ENCODE measurements at regions not wholly inside any gene's neighbourhood (a gene's known extent, or its start where the extent isn't known, plus 50 kb on each side); places are given as distances from the start of the nearest gene placed in this dataset.
A peak's percentile ranks its signal among the peaks of the same experiment; 100 is the strongest.

GRCh38 chr16:51392521-51393187 lies 241.6 kb upstream of the SALL1 start:
- ATAC-seq (ENCODE audit: insufficient read depth, low FRiP score) (no peak), DNase-seq (peak in 1 of 3 donors; percentile 4)
- no peaks in the 10 kb centered on the region for H3K36me3 ChIP-seq (ENCODE audit: control insufficient read depth in 4 of 4, insufficient read depth in 4 of 4, low read length in 4 of 4)
- no peak overlapping the region for H3K27ac ChIP-seq (ENCODE audit: low read depth in 1 of 2, low read length in 1 of 2)
- peaks cover 0 to 10% (median 2%) of the 10 kb centered on the region in 4 donors for H3K9me3 ChIP-seq (ENCODE audit: control insufficient read depth in 4 of 4, insufficient read depth in 3 of 4, low read length in 3 of 4)
- no peak overlapping the region for H3K4me3 ChIP-seq
- peaks cover 3 to 4% (median 3%) of the 10 kb centered on the region in 3 donors for H3K27me3 ChIP-seq (ENCODE audit: control insufficient read depth in 3 of 3, insufficient read depth in 3 of 3, low read length in 2 of 3)
- WGBS, 2 donors = 51 to 55% methylated on average over 16 of the region's 16 CpGs
- no peak for TF ChIP-seq CTCF (IDR thresholded peaks at IDR 0.05; ENCODE audit: control extremely low read depth, extremely low read depth)
- no peak overlapping the region for H3K9ac ChIP-seq (ENCODE audit: insufficient read depth in 1 of 2, low read length in 2 of 2)
- no peaks in the 10 kb centered on the region for H3K4me1 ChIP-seq (ENCODE audit: control insufficient read depth in 5 of 5, insufficient read depth in 5 of 5, low read length in 5 of 5)

- no peak for TF ChIP-seq CTCF (IDR thresholded peaks at IDR 0.05; ENCODE audit: control extremely low read depth, extremely low read depth)
- no peak for DNase-seq
- Histone ChIP-seq H3K4me3 (no peak overlapping the region), H3K9me3 (ENCODE audit: control insufficient read depth in 4 of 4, insufficient read depth in 3 of 4, low read length in 3 of 4) (peaks cover 0 to 10% (median 2%) of the 10 kb centered on the region in 4 donors), H3K27ac (ENCODE audit: low read depth in 1 of 2, low read length in 1 of 2) (no peak overlapping the region), H3K4me1 (ENCODE audit: control insufficient read depth in 5 of 5, insufficient read depth in 5 of 5, low read length in 5 of 5) (no peaks in the 10 kb centered on the region), H3K36me3 (ENCODE audit: control insufficient read depth in 4 of 4, insufficient read depth in 4 of 4, low read length in 4 of 4) (no peaks in the 10 kb centered on the region), H3K9ac (ENCODE audit: insufficient read depth in 1 of 2, low read length in 2 of 2) (no peak overlapping the region), H3K27me3 (ENCODE audit: control insufficient read depth in 3 of 3, insufficient read depth in 3 of 3, low read length in 2 of 3) (peaks cover 0 to 4% (median 3%) of the 10 kb centered on the region in 3 donors)
- ATAC-seq (ENCODE audit: insufficient read depth, low FRiP score) = no peak
- 32 to 43% methylated on average over 19 of the region's 19 CpGs for WGBS, 2 donors
Measured at GRCh38 chr16:51391798-51392511, 240.9 kb upstream of the SALL1 start.

GRCh38 chr16:51390877-51391276 lies 239.8 kb upstream of the SALL1 start:
- Histone ChIP-seq H3K4me1 (ENCODE audit: control insufficient read depth in 5 of 5, insufficient read depth in 5 of 5, low read length in 5 of 5) (no peaks in the 10 kb centered on the region), H3K36me3 (ENCODE audit: control insufficient read depth in 4 of 4, insufficient read depth in 4 of 4, low read length in 4 of 4) (no peaks in the 10 kb centered on the region), H3K4me3 (no peak overlapping the region), H3K27ac (ENCODE audit: low read depth in 1 of 2, low read length in 1 of 2) (no peak overlapping the region), H3K9ac (ENCODE audit: insufficient read depth in 1 of 2, low read length in 2 of 2) (no peak overlapping the region), H3K9me3 (ENCODE audit: control insufficient read depth in 4 of 4, insufficient read depth in 3 of 4, low read length in 3 of 4) (peaks cover 0 to 10% (median 2%) of the 10 kb centered on the region in 4 donors), H3K27me3 (ENCODE audit: control insufficient read depth in 3 of 3, insufficient read depth in 3 of 3, low read length in 2 of 3) (peaks cover 0 to 4% (median 3%) of the 10 kb centered on the region in 3 donors)
- DNase-seq (no peak), ATAC-seq (ENCODE audit: insufficient read depth, low FRiP score) (no peak)
- whole genome bisulfite sequencing, 2 donors = 53 to 59% methylated on average over 3 of the region's 3 CpGs
- TF ChIP-seq CTCF (IDR thresholded peaks at IDR 0.05; ENCODE audit: control extremely low read depth, extremely low read depth) = no peak

Measured in lung (tissue), 11 donors.